Caco-2 (cell line): ENCODE measurements at regions not wholly inside any gene's neighbourhood (a gene's known extent, or its start where the extent isn't known, plus 50 kb on each side); places are given as distances from the start of the nearest gene placed in this dataset.
A peak's percentile ranks its signal among the peaks of the same experiment; 100 is the strongest.

Source experiments
- BruUV-seq: library from RNA; stranded (reverse); fragments of 400-500 nt; replicated peaks from 2 replicates; lab custom pipeline; 2021; lab: Mats Ljungman, UMichigan
- CTCF ChIA-PET: fragments of 300-600 bp; sonication (Branson Sonifier 250); formaldehyde crosslinking; loops from one replicate; lab custom pipeline; 2022; ENCODE audit warnings: antibody characterized with exemption; lab: Charles Lee
- POLR2A ChIA-PET: fragments of 300-600 bp; sonication (Branson Sonifier 250); formaldehyde crosslinking; loops from one replicate; lab custom pipeline; 2022; ENCODE audit warnings: antibody characterized with exemption; lab: Charles Lee
- DNase-seq, 2 experiments: peaks; one replicate each; pipeline versions ENCODE4 v3.0.0 to v3.0.0-alpha.2; 2020 to 2022
- H3K27me3 ChIP-seq: replicated peaks from 2 replicates; pipeline ENCODE4 v1.6.0; 2011; ENCODE audit warnings: low read length; ENCODE audit not compliant: control insufficient read depth, insufficient read depth
- H3K36me3 ChIP-seq: 2 replicates; pipeline ENCODE4 v1.5.1; 2011; ENCODE audit warnings: low read length; ENCODE audit not compliant: control insufficient read depth, insufficient read depth
- H3K4me1 ChIP-seq: fragments of 250-450 bp; sonication (Bioruptor Pico); 2 replicates; pipeline ENCODE4 v1.5.1; 2020; ENCODE audit warnings: mild to moderate bottlenecking
- H3K4me3 ChIP-seq: 2 replicates; pipeline ENCODE4 v1.5.1; 2011; ENCODE audit warnings: low read depth, mild to moderate bottlenecking, control low read depth, low read length
- H3K9me3 ChIP-seq: fragments of 250-450 bp; sonication (Bioruptor Pico); 2 replicates; pipeline ENCODE4 v1.5.1; 2020; ENCODE audit warnings: mild to moderate bottlenecking, moderate library complexity
- H3K27ac Mint-ChIP-seq: one replicate; pipeline ENCODE4 v1.8.0; 2022; ENCODE audit warnings: mixed read lengths; ENCODE audit not compliant: unreplicated experiment
- H3K27me3 Mint-ChIP-seq: one replicate; pipeline ENCODE4 v1.8.0; 2022; ENCODE audit warnings: mixed read lengths; ENCODE audit not compliant: insufficient read depth, unreplicated experiment
- H3K36me3 Mint-ChIP-seq: one replicate; pipeline ENCODE4 v1.8.0; 2022; ENCODE audit warnings: mild to moderate bottlenecking, mixed read lengths; ENCODE audit not compliant: insufficient read depth, unreplicated experiment
- H3K4me1 Mint-ChIP-seq: one replicate; pipeline ENCODE4 v1.8.0; 2022; ENCODE audit warnings: low read depth, mixed read lengths; ENCODE audit not compliant: unreplicated experiment
- H3K4me3 Mint-ChIP-seq: one replicate; pipeline ENCODE4 v1.8.0; 2022; ENCODE audit warnings: mild to moderate bottlenecking, moderate library complexity, mixed read lengths; ENCODE audit not compliant: unreplicated experiment
- H3K9me3 Mint-ChIP-seq: one replicate; pipeline ENCODE4 v1.8.0; 2022; ENCODE audit warnings: mixed read lengths; ENCODE audit not compliant: unreplicated experiment
- intact Hi-C: fragments of 100-400 bp; cut with micrococcal nuclease; formaldehyde crosslinking; loops from one replicate; pipeline ENCODE4 v1.10.0; 2022; ENCODE audit not compliant: unreplicated experiment
- TF ChIP-seq, protein P1 (sequence below), 2 experiments: fragments of 200-600 bp in 1 of 2; IDR thresholded peaks; 1 replicate in 1 of 2; 2 replicates in 1 of 2; pipeline versions ENCODE4 v1.5.1 to v1.8.0; 2011 to 2022; ENCODE audit warnings: antibody characterized with exemption in 1 of 2, control low read depth in 1 of 2, inconsistent platforms in 1 of 2, low read depth in 1 of 2, low read length in 1 of 2, mild to moderate bottlenecking in 1 of 2, moderate library complexity in 1 of 2; ENCODE audit not compliant: insufficient read depth in 1 of 2, severe bottlenecking in 1 of 2, unreplicated experiment in 1 of 2

DNA sequence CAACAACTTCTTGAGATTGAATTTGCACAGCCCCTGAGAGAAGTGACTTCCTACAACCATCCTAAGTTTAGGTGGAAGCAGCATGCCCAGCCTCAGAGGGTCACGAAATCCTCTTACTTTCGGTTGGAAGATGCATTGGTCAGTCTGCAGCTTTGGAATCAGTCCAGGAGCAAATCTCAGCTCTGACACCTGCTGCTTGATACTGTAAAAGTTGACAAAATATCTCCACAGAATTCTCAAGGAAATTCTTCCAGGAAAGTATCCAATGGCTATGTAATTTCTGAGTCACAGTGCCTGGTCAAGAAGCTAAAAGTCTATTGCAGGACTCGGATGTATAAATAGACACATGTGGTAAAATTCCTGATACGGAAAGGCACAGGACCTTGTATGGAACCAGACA, 414.5 kb upstream of the GYPC start:
- Mint-ChIP-seq H3K4me3 (no peak overlapping the region), H3K27me3 (no peaks in the 10 kb centered on the region), H3K9me3 (no peaks in the 10 kb centered on the region), H3K27ac (no peak overlapping the region), H3K4me1 (no peaks in the 10 kb centered on the region), H3K36me3 (no peaks in the 10 kb centered on the region)
- Histone ChIP-seq H3K9me3 (no peaks in the 10 kb centered on the region), H3K4me1 (no peaks in the 10 kb centered on the region), H3K27me3 (no peaks in the 10 kb centered on the region), H3K4me3 (no peak overlapping the region), H3K36me3 (no peaks in the 10 kb centered on the region)
- POLR2A ChIA-PET = no interaction called here
- CTCF ChIA-PET = no interaction called here
- no TSS peak for BruUV-seq
- DNase-seq = no peak
- intact Hi-C loops = loop anchor here (2.0 kb wide), 1 partner anchor 213 kb away; no protein-coding TSS in a partner anchor
- TF ChIP-seq, protein P1, sequence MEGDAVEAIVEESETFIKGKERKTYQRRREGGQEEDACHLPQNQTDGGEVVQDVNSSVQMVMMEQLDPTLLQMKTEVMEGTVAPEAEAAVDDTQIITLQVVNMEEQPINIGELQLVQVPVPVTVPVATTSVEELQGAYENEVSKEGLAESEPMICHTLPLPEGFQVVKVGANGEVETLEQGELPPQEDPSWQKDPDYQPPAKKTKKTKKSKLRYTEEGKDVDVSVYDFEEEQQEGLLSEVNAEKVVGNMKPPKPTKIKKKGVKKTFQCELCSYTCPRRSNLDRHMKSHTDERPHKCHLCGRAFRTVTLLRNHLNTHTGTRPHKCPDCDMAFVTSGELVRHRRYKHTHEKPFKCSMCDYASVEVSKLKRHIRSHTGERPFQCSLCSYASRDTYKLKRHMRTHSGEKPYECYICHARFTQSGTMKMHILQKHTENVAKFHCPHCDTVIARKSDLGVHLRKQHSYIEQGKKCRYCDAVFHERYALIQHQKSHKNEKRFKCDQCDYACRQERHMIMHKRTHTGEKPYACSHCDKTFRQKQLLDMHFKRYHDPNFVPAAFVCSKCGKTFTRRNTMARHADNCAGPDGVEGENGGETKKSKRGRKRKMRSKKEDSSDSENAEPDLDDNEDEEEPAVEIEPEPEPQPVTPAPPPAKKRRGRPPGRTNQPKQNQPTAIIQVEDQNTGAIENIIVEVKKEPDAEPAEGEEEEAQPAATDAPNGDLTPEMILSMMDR (IDR thresholded peaks at IDR 0.05; ENCODE audit: insufficient read depth in 1 of 2, low read depth in 1 of 2, low read length in 1 of 2, severe bottlenecking in 1 of 2, unreplicated experiment in 1 of 2) = no peak

DNA sequence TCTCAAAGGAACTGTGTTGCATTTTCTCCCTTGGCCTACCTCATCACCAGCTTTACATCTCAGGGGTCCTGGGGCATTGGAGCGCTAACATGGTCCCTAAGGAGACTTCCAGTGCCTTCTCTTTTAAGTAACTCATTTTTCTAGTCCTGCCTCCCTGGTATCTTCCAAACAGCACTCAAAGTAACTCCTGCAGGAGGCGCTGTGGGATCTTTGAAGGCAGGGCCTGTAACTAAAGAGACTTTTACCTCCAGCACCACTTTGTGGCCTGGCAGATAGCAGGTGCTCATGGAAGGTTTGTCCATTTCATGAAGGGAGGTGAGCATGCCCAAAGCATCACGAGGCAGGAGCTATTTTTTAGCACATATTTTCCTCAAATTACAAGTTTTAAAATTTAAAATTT, 411.0 kb upstream of the GYPC start:
- no peaks in the 10 kb centered on the region for H3K4me1 Mint-ChIP-seq
- peak; percentile 62 to 72 for DNase-seq

DNA sequence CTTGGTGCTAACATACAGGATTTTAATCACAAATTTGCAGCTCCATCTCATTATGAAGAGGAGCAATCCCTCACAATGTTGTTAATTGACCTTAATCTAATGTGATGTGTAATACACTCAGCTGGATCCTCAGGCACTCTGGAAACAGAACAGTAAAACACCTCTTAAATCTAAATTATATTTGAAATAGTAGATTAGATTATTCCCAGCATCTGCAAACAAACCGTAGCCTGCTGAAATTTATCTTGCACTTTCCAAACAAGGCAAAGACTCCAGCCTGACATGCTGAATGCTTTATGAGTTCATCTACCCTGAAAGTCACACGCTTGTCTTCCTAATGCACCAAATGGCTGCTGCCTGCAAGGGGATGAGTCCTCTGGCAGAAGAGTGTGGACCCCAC, 402.3 kb upstream of the GYPC start:
- ChIA-PET CTCF (no interaction called here), POLR2A (no interaction called here)
- no peak overlapping the region for H3K27ac Mint-ChIP-seq
- intact Hi-C loops = no loop called here
- Histone ChIP-seq H3K4me3 (no peak overlapping the region), H3K36me3 (no peaks in the 10 kb centered on the region; the same call in 1 of the 2 replicates), H3K4me1 (no peaks in the 10 kb centered on the region), H3K27me3 (no peaks in the 10 kb centered on the region), H3K9me3 (no peaks in the 10 kb centered on the region)
- no peaks in the 10 kb centered on the region for H3K27me3 Mint-ChIP-seq
- no peaks in the 10 kb centered on the region for H3K36me3 Mint-ChIP-seq
- no peak overlapping the region for H3K4me3 Mint-ChIP-seq
- no peak for DNase-seq
- no peaks in the 10 kb centered on the region for H3K9me3 Mint-ChIP-seq
- H3K4me1 Mint-ChIP-seq = no peaks in the 10 kb centered on the region
- BruUV-seq = no TSS peak
- TF ChIP-seq, protein P1 (IDR thresholded peaks at IDR 0.05; ENCODE audit: insufficient read depth in 1 of 2, low read depth in 1 of 2, low read length in 1 of 2, severe bottlenecking in 1 of 2, unreplicated experiment in 1 of 2) = no peak

More for the DNA sequence above, 411.0 kb upstream of the GYPC start:
- H3K36me3 ChIP-seq = no peaks in the 10 kb centered on the region
- Mint-ChIP-seq H3K4me3 (no peak overlapping the region), H3K27ac (no peak overlapping the region), H3K27me3 (no peaks in the 10 kb centered on the region), H3K9me3 (no peaks in the 10 kb centered on the region), H3K36me3 (no peaks in the 10 kb centered on the region)
- ChIA-PET POLR2A (no interaction called here), CTCF (no interaction called here)
- intact Hi-C loops = loop anchor here (1.0 kb wide), 4 partner anchors 238 to 532 kb away; no protein-coding TSS in a partner anchor
- no TSS peak for BruUV-seq
- no peaks in the 10 kb centered on the region for H3K27me3 ChIP-seq
- TF ChIP-seq, protein P1 (IDR thresholded peaks at IDR 0.05; ENCODE audit: insufficient read depth in 1 of 2, low read depth in 1 of 2, low read length in 1 of 2, severe bottlenecking in 1 of 2, unreplicated experiment in 1 of 2) = peak; percentile 60 to 79
- H3K4me3 ChIP-seq = no peak overlapping the region
- no peaks in the 10 kb centered on the region for H3K4me1 ChIP-seq
- H3K9me3 ChIP-seq = no peaks in the 10 kb centered on the region
